ENCODE measurements at regions not wholly inside any gene's neighbourhood (a gene's known extent, or its start where the extent isn't known, plus 50 kb on each side); places are given as distances from the start of the nearest gene placed in this dataset.

DNA sequence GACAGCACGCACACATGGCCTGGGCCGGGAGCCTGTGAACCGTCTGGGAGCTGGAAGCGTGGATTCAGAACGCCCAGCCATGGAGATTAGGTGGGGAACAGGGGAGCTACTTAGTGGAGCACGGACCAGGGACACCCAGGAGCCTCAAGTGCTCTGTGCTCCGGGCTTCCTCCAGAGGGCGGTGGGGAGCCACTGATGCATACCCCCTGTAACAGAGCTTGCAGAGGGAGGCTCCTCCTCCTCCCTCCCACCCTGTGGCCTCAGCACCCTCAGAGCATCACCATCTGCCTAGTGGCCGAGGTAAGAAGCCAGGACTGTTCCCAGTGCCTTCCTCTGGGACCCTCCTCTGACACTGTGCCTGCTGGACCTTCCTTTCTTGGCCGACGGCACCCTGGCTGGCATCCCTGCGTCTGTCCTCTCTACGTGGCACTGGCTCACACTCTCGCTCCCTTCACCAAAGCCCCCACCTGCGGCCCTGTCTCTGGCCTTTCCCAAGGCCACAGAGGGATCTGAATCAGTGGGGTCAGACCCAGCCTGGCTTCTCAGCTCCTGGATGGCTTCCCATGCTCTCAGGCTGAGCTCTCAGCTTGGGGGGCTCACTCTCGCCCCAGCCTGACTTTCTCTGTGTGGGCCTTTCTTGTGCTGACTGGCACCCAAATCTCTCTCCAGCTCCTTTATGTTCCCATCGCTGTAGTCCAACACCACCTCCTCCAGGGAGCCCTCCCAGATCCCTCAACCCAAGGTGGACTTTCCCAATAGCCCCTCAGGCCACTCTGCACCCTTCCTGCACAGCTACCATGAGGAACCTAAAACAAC is 780.9 kb downstream of the BRD1 start:
- TF ChIP-seq EP300 (IDR thresholded peaks at IDR 0.05), result no peak
- no peak for TF ChIP-seq POLR2A (IDR thresholded peaks at IDR 0.05)
- TF ChIP-seq, protein P1, sequence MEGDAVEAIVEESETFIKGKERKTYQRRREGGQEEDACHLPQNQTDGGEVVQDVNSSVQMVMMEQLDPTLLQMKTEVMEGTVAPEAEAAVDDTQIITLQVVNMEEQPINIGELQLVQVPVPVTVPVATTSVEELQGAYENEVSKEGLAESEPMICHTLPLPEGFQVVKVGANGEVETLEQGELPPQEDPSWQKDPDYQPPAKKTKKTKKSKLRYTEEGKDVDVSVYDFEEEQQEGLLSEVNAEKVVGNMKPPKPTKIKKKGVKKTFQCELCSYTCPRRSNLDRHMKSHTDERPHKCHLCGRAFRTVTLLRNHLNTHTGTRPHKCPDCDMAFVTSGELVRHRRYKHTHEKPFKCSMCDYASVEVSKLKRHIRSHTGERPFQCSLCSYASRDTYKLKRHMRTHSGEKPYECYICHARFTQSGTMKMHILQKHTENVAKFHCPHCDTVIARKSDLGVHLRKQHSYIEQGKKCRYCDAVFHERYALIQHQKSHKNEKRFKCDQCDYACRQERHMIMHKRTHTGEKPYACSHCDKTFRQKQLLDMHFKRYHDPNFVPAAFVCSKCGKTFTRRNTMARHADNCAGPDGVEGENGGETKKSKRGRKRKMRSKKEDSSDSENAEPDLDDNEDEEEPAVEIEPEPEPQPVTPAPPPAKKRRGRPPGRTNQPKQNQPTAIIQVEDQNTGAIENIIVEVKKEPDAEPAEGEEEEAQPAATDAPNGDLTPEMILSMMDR (IDR thresholded peaks at IDR 0.05), result peak in 1 of 4 experiments; percentile 14
